Activated naive CD4-positive, alpha-beta T cell treated with anti-CD3 and anti-CD28 coated beads, Interleukin-2, amount 10 ng/mL, durations not matched to agents 7 days and 5 days (primary cell): ENCODE measurements at regions not wholly inside any gene's neighbourhood (a gene's known extent, or its start where the extent isn't known, plus 50 kb on each side); places are given as distances from the start of the nearest gene placed in this dataset.
"Not testable (repeated sequence)": the region's sequence is repeated elsewhere in the genome, so short reads cannot be mapped to it uniquely, and the experiment has no call there.

Experiments
- CTCF ChIA-PET: fragments of 350-600 bp; sonication (Branson Sonifier 250); formaldehyde crosslinking; loops from one replicate; lab custom pipeline; 2021; ENCODE audit warnings: antibody characterized with exemption; lab: Charles Lee
- DNase-seq: peaks from one replicate; pipeline ENCODE4 v3.0.0-alpha.2; 2020
- H3K27ac Mint-ChIP-seq: one replicate; pipeline ENCODE4 v1.8.0; 2021; ENCODE audit warnings: mild to moderate bottlenecking, moderate library complexity, mixed read lengths
- H3K27me3 Mint-ChIP-seq: one replicate; pipeline ENCODE4 v1.8.0; 2021; ENCODE audit warnings: mild to moderate bottlenecking, mixed read lengths
- H3K36me3 Mint-ChIP-seq: one replicate; pipeline ENCODE4 v1.8.0; 2021; ENCODE audit warnings: mixed read lengths
- H3K4me1 Mint-ChIP-seq: one replicate; pipeline ENCODE4 v1.8.0; 2021; ENCODE audit warnings: mixed read lengths
- H3K4me3 Mint-ChIP-seq: one replicate; pipeline ENCODE4 v1.8.0; 2021; ENCODE audit warnings: mild to moderate bottlenecking, moderate library complexity, mixed read lengths
- H3K9me3 Mint-ChIP-seq: one replicate; pipeline ENCODE4 v1.8.0; 2021; ENCODE audit warnings: mixed read lengths

GRCh38 chr20:48360342-48360975, 467.3 kb downstream of the PREX1 start:
- H3K4me3 Mint-ChIP-seq: no peak overlapping the region
- no peaks in the 10 kb centered on the region for H3K9me3 Mint-ChIP-seq
- no peak overlapping the region for H3K27ac Mint-ChIP-seq
- no peaks in the 10 kb centered on the region for H3K36me3 Mint-ChIP-seq
- CTCF ChIA-PET: no interaction called here
- no peaks in the 10 kb centered on the region for H3K4me1 Mint-ChIP-seq
- no peak for DNase-seq
- peaks cover 24% of the 10 kb centered on the region for H3K27me3 Mint-ChIP-seq

- no peak overlapping the region for H3K4me3 Mint-ChIP-seq
- CTCF ChIA-PET: no interaction called here
- H3K36me3 Mint-ChIP-seq: no peaks in the 10 kb centered on the region
- no peaks in the 10 kb centered on the region for H3K9me3 Mint-ChIP-seq
- H3K27ac Mint-ChIP-seq: no peak overlapping the region
- no peak for DNase-seq
- H3K27me3 Mint-ChIP-seq: peaks cover 25% of the 10 kb centered on the region
- no peaks in the 10 kb centered on the region for H3K4me1 Mint-ChIP-seq
Observed at GRCh38 chr20:48359692-48360341, 468.0 kb downstream of the PREX1 start.

- H3K36me3 Mint-ChIP-seq, DNase-seq, H3K4me1 Mint-ChIP-seq, H3K4me3 Mint-ChIP-seq, H3K9me3 Mint-ChIP-seq, H3K27ac Mint-ChIP-seq, CTCF ChIA-PET: not testable (repeated sequence)
- H3K27me3 Mint-ChIP-seq: peaks cover 23% of the 10 kb centered on the region
Observed at GRCh38 chr20:48359055-48359390, 468.8 kb downstream of the PREX1 start.

- no peaks in the 10 kb centered on the region for H3K9me3 Mint-ChIP-seq
- no peak overlapping the region for H3K4me3 Mint-ChIP-seq
- no peak overlapping the region for H3K27ac Mint-ChIP-seq
- CTCF ChIA-PET: no interaction called here
- H3K27me3 Mint-ChIP-seq: peaks cover 23% of the 10 kb centered on the region
- DNase-seq: no peak
- no peaks in the 10 kb centered on the region for H3K36me3 Mint-ChIP-seq
- no peaks in the 10 kb centered on the region for H3K4me1 Mint-ChIP-seq
Observed at GRCh38 chr20:48358176-48359054, 469.4 kb downstream of the PREX1 start.

GRCh38 chr20:48357714-48358113, 470.1 kb downstream of the PREX1 start:
- Mint-ChIP-seq H3K27ac (no peak overlapping the region), H3K9me3 (no peaks in the 10 kb centered on the region)
- CTCF ChIA-PET: no interaction called here

GRCh38 chr20:48354903-48355302, 472.9 kb downstream of the PREX1 start:
- CTCF ChIA-PET: interaction anchor here (0.6 kb wide), 1 partner anchor 383 kb away, joined by 3 read pairs; no protein-coding TSS in a partner anchor
- no peaks in the 10 kb centered on the region for H3K4me1 Mint-ChIP-seq
- H3K36me3 Mint-ChIP-seq: no peaks in the 10 kb centered on the region
- H3K27me3 Mint-ChIP-seq: peaks cover 21% of the 10 kb centered on the region
- no peaks in the 10 kb centered on the region for H3K9me3 Mint-ChIP-seq
- DNase-seq: no peak
- no peak overlapping the region for H3K27ac Mint-ChIP-seq
- no peak overlapping the region for H3K4me3 Mint-ChIP-seq

More at GRCh38 chr20:48357714-48358113, 470.1 kb downstream of the PREX1 start:
- no peak overlapping the region for H3K4me3 Mint-ChIP-seq
- H3K27me3 Mint-ChIP-seq: peaks cover 23% of the 10 kb centered on the region
- no peaks in the 10 kb centered on the region for H3K36me3 Mint-ChIP-seq
- H3K4me1 Mint-ChIP-seq: no peaks in the 10 kb centered on the region
- DNase-seq: no peak

GRCh38 chr20:48354320-48354876, 473.4 kb downstream of the PREX1 start:
- Mint-ChIP-seq H3K4me3 (no peak overlapping the region), H3K36me3 (no peaks in the 10 kb centered on the region), H3K27me3 (peaks cover 21% of the 10 kb centered on the region), H3K9me3 (no peaks in the 10 kb centered on the region), H3K27ac (no peak overlapping the region), H3K4me1 (no peaks in the 10 kb centered on the region)
- CTCF ChIA-PET: interaction anchor here (0.6 kb wide), 1 partner anchor 382 kb away, joined by 3 read pairs; no protein-coding TSS in a partner anchor
- DNase-seq: no peak

GRCh38 chr20:48352628-48353027, 475.2 kb downstream of the PREX1 start:
- H3K36me3 Mint-ChIP-seq: no peaks in the 10 kb centered on the region
- H3K27ac Mint-ChIP-seq: no peak overlapping the region
- DNase-seq: no peak
- CTCF ChIA-PET: no interaction called here
- H3K4me3 Mint-ChIP-seq: no peak overlapping the region
- no peaks in the 10 kb centered on the region for H3K4me1 Mint-ChIP-seq
- H3K27me3 Mint-ChIP-seq: peaks cover 14% of the 10 kb centered on the region
- H3K9me3 Mint-ChIP-seq: no peaks in the 10 kb centered on the region

GRCh38 chr20:48352042-48352441, 475.8 kb downstream of the PREX1 start:
- no peak overlapping the region for H3K4me3 Mint-ChIP-seq
- CTCF ChIA-PET: no interaction called here

GRCh38 chr20:48350313-48350988, 477.3 kb downstream of the PREX1 start:
- no peak for DNase-seq
- no peak overlapping the region for H3K27ac Mint-ChIP-seq
- H3K4me1 Mint-ChIP-seq: no peaks in the 10 kb centered on the region
- CTCF ChIA-PET: interaction anchor here (1.4 kb wide), 1 partner anchor 270 kb away, joined by 3 read pairs; no protein-coding TSS in a partner anchor
- H3K36me3 Mint-ChIP-seq: no peaks in the 10 kb centered on the region
- H3K9me3 Mint-ChIP-seq: no peaks in the 10 kb centered on the region
- H3K27me3 Mint-ChIP-seq: peaks cover 13% of the 10 kb centered on the region
- no peak overlapping the region for H3K4me3 Mint-ChIP-seq

More at GRCh38 chr20:48352042-48352441, 475.8 kb downstream of the PREX1 start:
- Mint-ChIP-seq H3K27ac (no peak overlapping the region), H3K4me1 (no peaks in the 10 kb centered on the region), H3K27me3 (peaks cover 14% of the 10 kb centered on the region), H3K9me3 (no peaks in the 10 kb centered on the region), H3K36me3 (no peaks in the 10 kb centered on the region)
- no peak for DNase-seq

- H3K4me1 Mint-ChIP-seq: no peaks in the 10 kb centered on the region
- no peaks in the 10 kb centered on the region for H3K9me3 Mint-ChIP-seq
- H3K36me3 Mint-ChIP-seq: no peaks in the 10 kb centered on the region
- H3K27ac Mint-ChIP-seq: no peak overlapping the region
- DNase-seq: no peak
- CTCF ChIA-PET: no interaction called here
- no peak overlapping the region for H3K4me3 Mint-ChIP-seq
- H3K27me3 Mint-ChIP-seq: peaks cover 9% of the 10 kb centered on the region
Observed at GRCh38 chr20:48349656-48350055, 478.1 kb downstream of the PREX1 start.

GRCh38 chr20:48348022-48348421, 479.8 kb downstream of the PREX1 start:
- Mint-ChIP-seq H3K36me3 (no peaks in the 10 kb centered on the region), H3K9me3 (no peaks in the 10 kb centered on the region), H3K4me3 (no peak overlapping the region), H3K4me1 (no peaks in the 10 kb centered on the region), H3K27ac (no peak overlapping the region), H3K27me3 (peaks cover 20% of the 10 kb centered on the region)
- DNase-seq: no peak
- CTCF ChIA-PET: no interaction called here

- H3K4me3 Mint-ChIP-seq: no peak overlapping the region
- no peaks in the 10 kb centered on the region for H3K4me1 Mint-ChIP-seq
- H3K27ac Mint-ChIP-seq: no peak overlapping the region
- peaks cover 43% of the 10 kb centered on the region for H3K27me3 Mint-ChIP-seq
- H3K36me3 Mint-ChIP-seq: no peaks in the 10 kb centered on the region
- CTCF ChIA-PET: no interaction called here
- H3K9me3 Mint-ChIP-seq: no peaks in the 10 kb centered on the region
- no peak for DNase-seq
Observed at GRCh38 chr20:48342822-48343513, 484.8 kb downstream of the PREX1 start.
